ENCODE measurements at regions not wholly inside any gene's neighbourhood (a gene's known extent, or its start where the extent isn't known, plus 50 kb on each side); places are given as distances from the start of the nearest gene placed in this dataset.

GRCh38 chr9:16924311-16924915 lies 53.9 kb upstream of the BNC2 start:
- TF ChIP-seq TEAD4 (IDR thresholded peaks at IDR 0.05) (no peak), EP300 (IDR thresholded peaks at IDR 0.05; ENCODE audit: borderline replicate concordance) (no peak), MAX (IDR thresholded peaks at IDR 0.05) (no peak), RAD21 (IDR thresholded peaks at IDR 0.05; ENCODE audit: low read depth) (no peak), CREB1 (IDR thresholded peaks at IDR 0.05; ENCODE audit: low read depth) (no peak), YY1 (IDR thresholded peaks at IDR 0.05; ENCODE audit: low read depth) (no peak), FOXM1 (IDR thresholded peaks at IDR 0.05; ENCODE audit: borderline replicate concordance, low read depth) (no peak), ZBTB7A (IDR thresholded peaks at IDR 0.05; ENCODE audit: low read depth) (no peak)
- TF ChIP-seq, protein P1, sequence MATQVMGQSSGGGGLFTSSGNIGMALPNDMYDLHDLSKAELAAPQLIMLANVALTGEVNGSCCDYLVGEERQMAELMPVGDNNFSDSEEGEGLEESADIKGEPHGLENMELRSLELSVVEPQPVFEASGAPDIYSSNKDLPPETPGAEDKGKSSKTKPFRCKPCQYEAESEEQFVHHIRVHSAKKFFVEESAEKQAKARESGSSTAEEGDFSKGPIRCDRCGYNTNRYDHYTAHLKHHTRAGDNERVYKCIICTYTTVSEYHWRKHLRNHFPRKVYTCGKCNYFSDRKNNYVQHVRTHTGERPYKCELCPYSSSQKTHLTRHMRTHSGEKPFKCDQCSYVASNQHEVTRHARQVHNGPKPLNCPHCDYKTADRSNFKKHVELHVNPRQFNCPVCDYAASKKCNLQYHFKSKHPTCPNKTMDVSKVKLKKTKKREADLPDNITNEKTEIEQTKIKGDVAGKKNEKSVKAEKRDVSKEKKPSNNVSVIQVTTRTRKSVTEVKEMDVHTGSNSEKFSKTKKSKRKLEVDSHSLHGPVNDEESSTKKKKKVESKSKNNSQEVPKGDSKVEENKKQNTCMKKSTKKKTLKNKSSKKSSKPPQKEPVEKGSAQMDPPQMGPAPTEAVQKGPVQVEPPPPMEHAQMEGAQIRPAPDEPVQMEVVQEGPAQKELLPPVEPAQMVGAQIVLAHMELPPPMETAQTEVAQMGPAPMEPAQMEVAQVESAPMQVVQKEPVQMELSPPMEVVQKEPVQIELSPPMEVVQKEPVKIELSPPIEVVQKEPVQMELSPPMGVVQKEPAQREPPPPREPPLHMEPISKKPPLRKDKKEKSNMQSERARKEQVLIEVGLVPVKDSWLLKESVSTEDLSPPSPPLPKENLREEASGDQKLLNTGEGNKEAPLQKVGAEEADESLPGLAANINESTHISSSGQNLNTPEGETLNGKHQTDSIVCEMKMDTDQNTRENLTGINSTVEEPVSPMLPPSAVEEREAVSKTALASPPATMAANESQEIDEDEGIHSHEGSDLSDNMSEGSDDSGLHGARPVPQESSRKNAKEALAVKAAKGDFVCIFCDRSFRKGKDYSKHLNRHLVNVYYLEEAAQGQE (IDR thresholded peaks at IDR 0.05; ENCODE audit: low read depth): no peak
